Uterus (tissue), 2 donors: ENCODE measurements at regions not wholly inside any gene's neighbourhood (a gene's known extent, or its start where the extent isn't known, plus 50 kb on each side); places are given as distances from the start of the nearest gene placed in this dataset.

Experiments
- POLR2A ChIP-seq, 2 donors: fragments of 450-650 bp; IDR thresholded peaks; one replicate each; pipeline ENCODE4 v1.6.1; 2016; ENCODE audit warnings: antibody characterized with exemption in 2 of 2, mild to moderate bottlenecking in 1 of 2, moderate library complexity in 1 of 2
- TF ChIP-seq, protein P1 (sequence below), 4 experiments: fragments of 200-600 bp in 2 of 4; fragments of 450-650 bp in 2 of 4; sonication (generic) in 2 of 4; IDR thresholded peaks; one replicate each; pipeline ENCODE4 v1.5.1; 2016 to 2019; ENCODE audit warnings: antibody characterized with exemption in 4 of 4, mild to moderate bottlenecking in 2 of 4, moderate library complexity in 1 of 4

DNA sequence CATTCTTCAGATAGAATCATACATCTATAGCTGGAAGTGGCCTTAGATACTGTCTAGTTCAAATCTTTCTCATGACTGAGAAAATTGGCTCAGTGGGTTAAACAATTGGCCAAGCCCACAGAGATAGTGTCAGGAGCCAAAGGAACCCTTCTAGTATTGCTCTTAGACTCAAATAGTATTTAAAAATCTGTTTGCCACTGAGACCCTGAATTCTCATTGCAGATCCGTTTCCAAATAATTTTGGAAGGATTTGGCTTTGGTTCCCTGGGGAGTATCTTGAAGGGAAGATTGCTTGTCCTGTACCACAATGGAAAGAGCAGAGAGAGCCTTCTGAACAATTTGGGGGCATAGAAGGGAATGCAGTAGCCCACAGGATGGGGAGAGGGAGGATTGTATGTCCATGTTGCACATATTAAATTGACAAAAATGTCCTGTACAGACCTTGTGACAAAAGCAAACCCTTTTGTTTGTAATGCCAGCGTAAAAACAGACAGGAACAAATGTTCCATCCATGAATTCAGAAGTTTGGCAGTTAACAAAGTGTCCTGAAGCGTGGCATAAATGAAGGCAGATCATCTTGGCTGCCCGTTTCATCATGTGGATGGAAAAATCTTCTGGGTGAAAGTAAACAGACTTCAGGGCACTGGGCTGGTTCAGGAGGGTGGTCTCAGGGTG is 156.4 kb upstream of the RASGRP1 start:
- no peak for TF ChIP-seq POLR2A (IDR thresholded peaks at IDR 0.05)
- TF ChIP-seq, protein P1, sequence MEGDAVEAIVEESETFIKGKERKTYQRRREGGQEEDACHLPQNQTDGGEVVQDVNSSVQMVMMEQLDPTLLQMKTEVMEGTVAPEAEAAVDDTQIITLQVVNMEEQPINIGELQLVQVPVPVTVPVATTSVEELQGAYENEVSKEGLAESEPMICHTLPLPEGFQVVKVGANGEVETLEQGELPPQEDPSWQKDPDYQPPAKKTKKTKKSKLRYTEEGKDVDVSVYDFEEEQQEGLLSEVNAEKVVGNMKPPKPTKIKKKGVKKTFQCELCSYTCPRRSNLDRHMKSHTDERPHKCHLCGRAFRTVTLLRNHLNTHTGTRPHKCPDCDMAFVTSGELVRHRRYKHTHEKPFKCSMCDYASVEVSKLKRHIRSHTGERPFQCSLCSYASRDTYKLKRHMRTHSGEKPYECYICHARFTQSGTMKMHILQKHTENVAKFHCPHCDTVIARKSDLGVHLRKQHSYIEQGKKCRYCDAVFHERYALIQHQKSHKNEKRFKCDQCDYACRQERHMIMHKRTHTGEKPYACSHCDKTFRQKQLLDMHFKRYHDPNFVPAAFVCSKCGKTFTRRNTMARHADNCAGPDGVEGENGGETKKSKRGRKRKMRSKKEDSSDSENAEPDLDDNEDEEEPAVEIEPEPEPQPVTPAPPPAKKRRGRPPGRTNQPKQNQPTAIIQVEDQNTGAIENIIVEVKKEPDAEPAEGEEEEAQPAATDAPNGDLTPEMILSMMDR (IDR thresholded peaks at IDR 0.05), result no peak
